Effector CD8-positive, alpha-beta T cell (primary cell): ENCODE measurements at regions not wholly inside any gene's neighbourhood (a gene's known extent, or its start where the extent isn't known, plus 50 kb on each side); places are given as distances from the start of the nearest gene placed in this dataset.

ENCODE experiments used
- DNase-seq: peaks from one replicate; lab custom pipeline; 2025; lab: John Stamatoyannopoulos, UW

GRCh38 chr2:226526716-226527115 is 272.9 kb downstream of the IRS1 start:
- no peak for DNase-seq

DNA sequence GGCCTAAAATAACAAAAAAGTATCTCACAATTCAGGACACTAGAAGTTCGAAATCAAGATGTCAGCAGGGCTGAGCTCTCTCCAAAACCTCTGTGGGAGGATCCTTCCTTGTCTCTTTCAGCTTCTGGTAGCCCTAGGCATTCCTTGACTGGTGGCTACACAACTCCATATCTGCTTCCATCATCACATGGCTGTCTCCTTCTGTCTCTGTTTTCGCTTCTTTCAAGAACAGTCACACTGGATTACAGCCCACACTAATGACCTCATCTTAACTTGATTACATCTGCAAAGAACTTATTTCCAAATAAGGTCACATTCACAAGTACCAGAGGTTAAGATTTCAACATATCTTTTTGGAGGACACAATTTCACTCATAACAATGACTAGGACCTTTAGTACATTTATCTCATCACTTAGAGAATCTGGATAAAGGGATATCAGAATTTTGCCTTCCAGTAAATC is 275.2 kb downstream of the IRS1 start:
- DNase-seq, result no peak

DNA sequence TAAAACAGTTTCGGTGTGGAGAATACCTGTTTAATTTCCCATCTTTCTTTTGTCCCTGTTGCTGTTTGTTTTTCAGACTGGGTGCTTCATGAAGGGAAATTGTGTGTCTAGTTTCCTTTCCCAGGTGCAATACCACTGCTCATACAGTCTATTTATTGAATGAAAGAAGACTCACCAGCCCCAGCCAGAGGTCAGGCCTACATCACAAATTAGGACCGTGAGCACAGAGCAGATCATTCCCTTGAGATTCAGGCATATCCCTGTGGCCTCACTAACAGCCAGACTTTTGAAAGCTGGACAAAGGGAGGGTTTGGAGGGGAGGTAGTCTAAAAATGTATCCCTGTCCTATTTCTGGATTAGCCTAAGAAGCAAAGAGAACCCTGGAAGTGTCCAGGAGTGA is 278.9 kb downstream of the IRS1 start:
- no peak for DNase-seq

- no peak for DNase-seq
Observed at GRCh38 chr2:226515344-226516055, 284.1 kb downstream of the IRS1 start.

GRCh38 chr2:226514895-226515294 is 284.7 kb downstream of the IRS1 start:
- DNase-seq, result no peak

DNA sequence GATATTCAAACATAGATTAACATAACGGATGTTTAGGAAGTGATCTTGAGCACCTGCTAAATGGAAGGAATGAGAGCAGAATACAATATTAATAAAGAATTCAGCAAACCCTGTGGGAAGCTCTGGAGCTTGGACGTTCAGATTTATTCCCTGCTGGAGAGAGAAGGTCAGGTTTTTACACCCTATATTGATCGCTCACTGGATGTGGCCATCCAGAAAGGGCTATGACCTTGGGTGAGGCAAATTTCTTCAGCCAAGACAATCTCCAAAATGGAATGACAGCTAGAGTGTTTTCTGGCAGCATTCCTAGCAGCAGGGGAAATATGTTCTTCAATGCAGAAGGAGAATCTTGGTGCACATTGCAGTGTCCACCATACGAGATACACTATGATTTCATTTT is 288.3 kb downstream of the IRS1 start:
- no peak for DNase-seq

GRCh38 chr2:226508683-226509082 is 290.9 kb downstream of the IRS1 start:
- DNase-seq, result no peak

DNA sequence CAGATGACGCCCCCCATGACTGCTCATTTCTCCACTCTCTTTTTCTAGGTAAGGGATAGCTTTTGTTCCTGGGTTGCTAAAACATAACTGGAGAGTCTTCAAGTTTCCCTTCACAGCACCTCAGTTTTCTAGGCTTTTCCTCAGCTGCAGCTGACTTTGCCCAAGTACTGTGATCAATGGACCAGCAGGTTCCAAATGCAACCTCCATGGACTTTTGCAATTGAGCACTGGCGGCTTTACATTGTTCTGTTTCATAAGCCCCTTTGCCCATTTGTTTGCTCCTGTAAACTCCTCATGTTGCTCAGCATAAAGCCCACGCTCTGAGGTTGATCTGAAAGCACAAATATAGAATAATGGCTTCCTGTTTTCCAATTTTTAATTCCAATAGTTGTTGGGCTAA is 291.6 kb downstream of the IRS1 start:
- DNase-seq, result no peak

DNA sequence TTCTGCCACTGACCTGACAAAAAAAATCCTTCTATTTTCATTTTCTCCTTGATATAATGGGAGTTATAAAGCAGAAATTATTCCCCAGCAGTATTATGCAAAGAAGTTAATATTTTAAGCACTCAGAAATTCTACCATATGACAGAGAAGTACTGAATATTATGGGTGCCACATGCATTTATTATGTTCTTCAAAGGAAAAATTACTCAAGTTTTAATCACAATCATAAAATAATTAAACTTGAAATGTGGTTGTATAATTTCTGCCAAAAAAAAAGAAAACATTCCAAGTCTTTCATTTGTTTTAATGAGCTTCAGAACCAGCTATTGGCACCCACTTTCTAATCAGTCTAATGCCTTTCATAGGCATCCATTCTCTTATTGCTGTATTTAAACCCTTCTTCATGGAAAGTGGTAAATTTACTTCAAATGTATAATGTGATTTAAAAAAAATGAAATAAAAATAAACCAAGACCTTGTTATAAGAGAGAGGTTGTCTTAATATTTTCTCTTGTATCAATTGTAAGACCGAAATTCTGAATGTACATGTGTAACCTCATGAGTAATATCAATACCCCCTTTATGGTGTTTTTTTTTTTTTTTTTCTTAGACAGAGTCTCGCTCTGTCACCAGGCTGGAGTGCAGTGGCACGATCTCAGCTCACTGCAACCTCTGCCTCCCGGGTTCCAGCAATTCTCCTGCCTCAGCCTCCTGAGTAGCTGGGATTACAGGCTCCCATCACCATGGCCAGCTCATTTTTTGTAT is 302.3 kb downstream of the IRS1 start:
- no peak for DNase-seq

DNA sequence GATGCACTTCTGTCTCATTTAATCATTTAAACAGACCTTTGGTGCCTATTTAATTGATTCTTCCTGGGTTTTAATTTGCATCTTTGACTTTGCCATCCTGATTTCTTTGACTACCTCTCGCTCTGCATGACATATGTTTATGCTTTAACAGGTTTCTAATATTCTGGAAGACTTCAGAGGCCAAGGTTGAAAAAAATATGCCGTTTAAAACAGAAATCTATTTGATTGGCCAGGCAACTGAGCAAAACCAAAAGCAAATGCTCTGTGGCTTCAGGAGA is 303.4 kb downstream of the IRS1 start:
- no peak for DNase-seq

DNA sequence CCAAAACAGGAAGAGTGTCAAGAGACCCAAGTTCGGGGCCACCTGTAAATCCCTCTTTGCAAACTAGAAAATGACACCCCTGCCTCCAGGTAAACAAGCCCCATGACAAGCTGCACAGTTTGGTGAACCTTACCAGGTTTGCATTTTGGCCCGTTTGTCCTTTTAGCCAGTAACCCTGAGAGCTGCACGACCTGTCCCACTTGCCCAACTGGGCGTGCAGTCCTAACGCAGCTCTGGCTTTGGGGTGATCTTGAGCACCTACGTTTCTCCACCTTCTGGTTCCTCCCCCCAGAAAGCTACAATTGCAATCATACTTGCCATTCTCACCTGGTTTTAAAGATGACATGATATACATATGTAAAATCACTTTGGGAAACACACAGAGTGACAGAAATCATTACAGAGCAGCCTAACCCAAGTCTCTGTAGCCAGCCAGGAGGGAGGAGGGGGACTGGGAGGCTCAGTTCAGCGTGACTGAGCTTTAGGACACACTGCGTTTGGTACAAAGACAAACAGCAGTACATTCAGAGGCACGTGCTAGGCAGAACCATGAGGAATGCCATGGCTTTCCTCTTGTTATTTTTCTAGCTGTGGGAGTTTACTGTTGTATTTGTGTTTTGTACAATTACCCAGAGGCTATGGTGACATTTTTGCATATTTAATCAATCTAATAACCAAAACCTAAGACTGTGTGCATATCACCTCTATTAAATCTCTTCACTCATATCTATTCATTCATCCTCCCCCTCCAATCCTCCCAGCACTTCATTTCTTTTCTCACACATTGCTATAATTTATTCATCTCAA is 304.0 kb downstream of the IRS1 start:
- no peak for DNase-seq

DNA sequence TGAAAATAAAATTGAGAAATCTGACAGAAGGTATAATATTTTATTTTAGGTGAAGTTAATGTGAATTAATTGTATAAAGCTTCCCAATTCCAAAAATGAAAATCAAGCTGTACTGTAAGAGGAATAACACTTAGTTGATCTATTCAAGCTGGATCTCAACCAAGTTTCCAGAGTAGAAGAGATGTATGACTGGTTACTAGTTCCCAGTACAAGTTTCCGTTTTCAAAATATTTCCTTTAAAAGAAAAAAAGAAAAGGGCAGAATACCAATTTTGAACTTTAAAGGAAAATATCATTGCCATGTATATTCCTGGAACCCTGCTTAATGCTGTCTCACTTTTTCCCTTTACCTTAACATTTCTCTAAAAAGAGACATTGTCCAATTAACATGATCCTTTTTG is 308.5 kb downstream of the IRS1 start:
- DNase-seq, result no peak

- DNase-seq, result no peak
Observed at GRCh38 chr2:226489775-226490541, 309.7 kb downstream of the IRS1 start.

DNA sequence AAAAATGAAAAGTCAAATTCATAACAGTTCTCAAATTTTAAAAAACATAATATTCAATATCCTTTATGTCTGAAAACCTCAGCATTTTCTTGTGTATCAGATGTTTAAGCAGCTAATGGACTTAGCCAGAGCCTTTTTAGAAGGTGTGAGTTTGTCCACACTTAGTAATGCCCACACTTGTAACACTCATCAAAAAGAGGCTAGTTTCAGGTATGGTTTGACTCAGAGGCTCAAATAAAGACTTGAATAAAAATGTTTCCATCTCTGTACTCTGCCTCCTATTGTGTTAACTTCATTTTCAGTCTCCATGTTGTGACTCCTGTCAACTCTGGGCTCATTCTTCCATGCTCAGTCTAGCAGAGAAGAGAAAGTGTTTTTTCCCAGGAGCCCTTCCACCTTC is 311.6 kb downstream of the IRS1 start:
- DNase-seq, result no peak

DNA sequence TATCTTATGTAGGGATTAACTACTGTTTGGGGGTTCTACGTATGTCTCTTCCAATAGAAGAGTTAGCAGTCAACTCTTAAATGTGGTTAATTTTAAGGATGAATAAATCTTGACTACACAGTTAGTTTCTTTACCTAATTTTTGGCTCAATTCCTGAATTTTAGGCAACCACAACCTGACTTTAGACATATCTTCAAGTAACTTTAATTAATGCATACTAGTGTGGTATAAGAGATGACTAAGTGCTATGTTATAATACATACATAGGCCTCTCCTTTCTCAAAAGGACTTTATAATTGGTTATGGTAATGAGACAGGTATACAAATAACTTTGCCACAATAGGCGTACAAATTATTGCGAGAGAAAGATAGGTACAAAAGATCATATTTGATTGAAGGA is 312.0 kb downstream of the IRS1 start:
- DNase-seq, result no peak

GRCh38 chr2:226483745-226484619 is 315.6 kb downstream of the IRS1 start:
- no peak for DNase-seq

DNA sequence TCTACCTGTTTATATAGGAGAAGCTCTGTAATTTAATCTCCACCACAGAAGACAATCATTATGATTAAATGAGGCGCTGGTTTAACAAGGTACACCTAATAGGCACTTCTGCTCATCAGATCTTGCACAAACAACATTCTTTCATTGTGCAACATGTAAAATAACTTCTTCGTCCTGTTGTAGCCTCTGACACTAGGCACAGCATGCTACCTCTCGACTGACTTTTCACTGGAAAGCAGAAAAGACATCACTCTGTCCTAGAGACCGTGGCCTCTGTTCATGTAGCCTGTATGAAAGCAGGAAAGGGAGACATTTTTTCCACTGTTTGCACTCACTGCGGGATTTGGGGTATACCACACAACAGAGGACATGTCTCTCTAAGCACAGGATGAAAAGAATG is 316.5 kb downstream of the IRS1 start:
- DNase-seq, result no peak

DNA sequence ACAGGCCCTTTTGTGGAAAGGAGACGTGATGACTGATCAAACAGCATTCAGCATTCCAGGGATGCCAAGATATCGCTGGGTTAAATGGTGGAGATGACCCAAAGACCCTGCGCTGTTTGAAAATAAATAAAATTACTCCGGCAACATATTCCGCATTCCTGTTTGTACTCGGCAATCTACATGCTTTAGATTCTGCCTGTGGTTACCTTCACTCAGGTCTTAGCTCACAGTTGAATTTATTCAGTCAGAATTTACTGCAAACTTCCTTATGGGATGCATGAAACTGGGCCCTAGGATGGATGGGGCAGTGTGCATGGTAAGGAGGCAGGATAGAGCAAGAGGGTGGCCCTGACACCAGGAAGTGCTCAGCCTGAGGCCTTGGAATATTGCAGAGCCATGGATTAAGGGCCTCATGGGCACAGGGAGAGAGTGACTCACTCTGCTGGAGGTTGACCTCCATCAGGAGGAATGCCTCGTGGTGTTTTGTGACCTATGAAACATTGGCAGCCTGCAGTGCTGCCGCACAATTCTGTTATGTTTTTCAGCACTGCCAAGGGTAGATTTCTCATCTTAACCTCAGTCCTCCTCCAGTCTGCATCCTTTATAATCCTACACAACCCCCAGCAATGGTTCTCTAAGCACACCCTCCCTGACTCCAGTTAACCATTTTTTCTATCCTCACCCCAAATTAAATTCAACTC is 321.4 kb downstream of the IRS1 start:
- no peak for DNase-seq

DNA sequence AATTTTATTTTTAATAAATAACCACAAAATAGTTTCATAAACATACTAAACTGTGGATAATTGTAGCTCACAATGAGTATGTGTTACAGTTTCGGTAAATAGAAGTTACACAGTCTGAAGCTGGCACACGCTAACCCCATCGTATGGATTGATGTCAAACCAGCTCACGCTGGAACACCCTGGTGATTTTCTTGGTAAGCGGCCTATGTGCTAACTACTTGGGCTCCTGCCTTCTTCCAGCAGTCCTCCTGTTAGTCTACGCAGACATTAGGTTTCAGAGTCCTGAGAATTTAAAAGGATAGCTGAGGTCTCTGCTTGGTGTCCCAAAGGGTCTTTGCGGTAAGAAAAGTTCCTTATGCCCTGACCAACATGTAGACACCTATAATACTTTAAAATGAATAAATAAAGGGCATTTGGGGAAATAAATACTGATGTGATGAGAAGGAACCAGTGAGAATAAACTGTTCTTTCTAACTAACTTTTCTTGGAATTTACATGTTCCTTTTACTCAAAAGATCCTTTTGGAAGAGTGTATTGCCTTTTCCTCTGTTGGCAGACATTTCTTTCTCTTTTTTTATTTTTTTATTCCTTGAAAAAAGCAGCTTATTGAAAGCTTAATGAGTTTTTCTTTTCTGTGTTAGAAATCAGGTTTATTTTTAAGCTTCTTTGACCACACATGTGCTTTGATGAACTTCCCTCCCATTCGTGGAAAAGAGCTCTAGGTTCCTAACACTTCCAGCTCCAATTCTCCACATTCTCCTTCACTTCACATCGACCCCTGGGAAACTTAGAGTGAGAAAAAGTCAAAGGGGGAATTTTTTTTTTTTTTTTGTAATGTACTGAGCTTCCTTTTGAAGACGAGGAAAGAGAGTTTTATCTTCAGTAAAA is 322.2 kb downstream of the IRS1 start:
- DNase-seq, result no peak

GRCh38 chr2:226475650-226476049 is 324.0 kb downstream of the IRS1 start:
- no peak for DNase-seq
